Omental fat pad (tissue), 3 donors: ENCODE measurements at regions not wholly inside any gene's neighbourhood (a gene's known extent, or its start where the extent isn't known, plus 50 kb on each side); places are given as distances from the start of the nearest gene placed in this dataset.

ENCODE experiments used
- ATAC-seq: fragments of 150-250 bp; one replicate; pipeline ENCODE4 v1.9.1; 2016; ENCODE audit warnings: mild to moderate bottlenecking, moderate library complexity; ENCODE audit not compliant: low FRiP score
- DNase-seq: peaks from one replicate; pipeline ENCODE4 v3.0.0-alpha.2; 2019; ENCODE audit warnings: low spot score
- TF ChIP-seq, protein P1 (sequence below), 3 donors: fragments of 450-650 bp; IDR thresholded peaks; one replicate each; pipeline ENCODE4 v1.5.1; 2016 to 2017; ENCODE audit warnings: antibody characterized with exemption in 3 of 3, mild to moderate bottlenecking in 3 of 3, moderate library complexity in 2 of 3

DNA sequence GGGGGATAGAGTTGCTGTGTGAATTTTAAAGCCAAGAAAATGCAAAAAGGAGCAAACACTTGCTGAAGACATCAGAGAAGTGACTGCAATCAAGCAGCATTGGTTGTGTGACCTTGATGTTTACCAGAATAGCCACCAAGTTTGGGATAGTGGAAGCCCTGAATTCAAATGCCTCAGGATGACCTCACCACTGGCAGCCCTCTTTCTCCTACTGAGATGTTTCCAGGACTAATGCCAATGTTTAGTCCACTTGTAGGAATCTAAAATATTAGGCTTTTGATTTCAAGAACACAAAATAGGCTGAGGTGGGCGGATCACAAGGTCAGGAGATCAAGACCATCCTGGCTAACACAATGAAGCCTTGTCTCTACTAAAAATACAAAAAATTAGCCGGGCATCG lies 112.2 kb upstream of the NUDT12 start:
- DNase-seq = no peak
- ATAC-seq = no peak
- TF ChIP-seq, protein P1, sequence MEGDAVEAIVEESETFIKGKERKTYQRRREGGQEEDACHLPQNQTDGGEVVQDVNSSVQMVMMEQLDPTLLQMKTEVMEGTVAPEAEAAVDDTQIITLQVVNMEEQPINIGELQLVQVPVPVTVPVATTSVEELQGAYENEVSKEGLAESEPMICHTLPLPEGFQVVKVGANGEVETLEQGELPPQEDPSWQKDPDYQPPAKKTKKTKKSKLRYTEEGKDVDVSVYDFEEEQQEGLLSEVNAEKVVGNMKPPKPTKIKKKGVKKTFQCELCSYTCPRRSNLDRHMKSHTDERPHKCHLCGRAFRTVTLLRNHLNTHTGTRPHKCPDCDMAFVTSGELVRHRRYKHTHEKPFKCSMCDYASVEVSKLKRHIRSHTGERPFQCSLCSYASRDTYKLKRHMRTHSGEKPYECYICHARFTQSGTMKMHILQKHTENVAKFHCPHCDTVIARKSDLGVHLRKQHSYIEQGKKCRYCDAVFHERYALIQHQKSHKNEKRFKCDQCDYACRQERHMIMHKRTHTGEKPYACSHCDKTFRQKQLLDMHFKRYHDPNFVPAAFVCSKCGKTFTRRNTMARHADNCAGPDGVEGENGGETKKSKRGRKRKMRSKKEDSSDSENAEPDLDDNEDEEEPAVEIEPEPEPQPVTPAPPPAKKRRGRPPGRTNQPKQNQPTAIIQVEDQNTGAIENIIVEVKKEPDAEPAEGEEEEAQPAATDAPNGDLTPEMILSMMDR (IDR thresholded peaks at IDR 0.05) = no peak

DNA sequence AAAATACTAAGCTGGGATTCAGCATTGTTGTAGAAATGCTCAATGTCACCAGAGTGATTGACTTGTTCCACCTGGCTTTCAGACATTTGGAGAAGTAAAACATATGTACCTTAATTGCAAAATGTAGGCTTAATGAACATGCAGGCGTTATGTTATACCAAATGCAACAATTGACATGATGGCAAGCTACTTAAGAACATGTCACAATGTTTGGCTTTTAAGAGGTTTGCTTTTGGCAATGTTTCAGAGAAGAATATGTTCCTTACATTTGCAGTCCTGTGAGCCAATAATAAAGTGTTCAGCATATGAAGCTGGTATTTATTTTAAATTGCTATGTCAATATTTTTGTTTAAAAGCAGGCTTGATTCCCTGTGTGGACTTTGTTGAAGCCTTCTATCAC lies 111.7 kb upstream of the NUDT12 start:
- TF ChIP-seq, protein P1 (IDR thresholded peaks at IDR 0.05) = no peak
- ATAC-seq (no peak), DNase-seq (no peak)

DNA sequence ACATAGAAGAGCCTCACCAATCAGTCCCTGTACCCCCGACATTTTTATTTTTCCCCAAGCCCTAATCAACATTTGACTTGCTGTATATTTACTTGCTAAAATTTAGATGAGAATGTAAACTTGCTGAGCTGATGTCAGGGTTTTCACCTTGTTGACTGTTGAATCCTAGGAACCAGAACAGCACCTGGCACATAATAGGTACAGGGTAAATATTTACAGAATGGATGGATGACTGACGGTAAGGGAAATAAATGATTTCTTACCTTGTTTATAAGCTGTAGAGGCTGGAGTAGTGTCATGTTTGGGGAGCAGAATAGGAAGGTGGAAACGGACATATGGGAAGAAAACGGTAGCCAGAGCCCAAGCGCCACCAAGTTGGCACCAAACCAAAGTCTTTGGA lies 107.0 kb upstream of the NUDT12 start:
- no peak for DNase-seq
- TF ChIP-seq, protein P1 (IDR thresholded peaks at IDR 0.05) = no peak

DNA sequence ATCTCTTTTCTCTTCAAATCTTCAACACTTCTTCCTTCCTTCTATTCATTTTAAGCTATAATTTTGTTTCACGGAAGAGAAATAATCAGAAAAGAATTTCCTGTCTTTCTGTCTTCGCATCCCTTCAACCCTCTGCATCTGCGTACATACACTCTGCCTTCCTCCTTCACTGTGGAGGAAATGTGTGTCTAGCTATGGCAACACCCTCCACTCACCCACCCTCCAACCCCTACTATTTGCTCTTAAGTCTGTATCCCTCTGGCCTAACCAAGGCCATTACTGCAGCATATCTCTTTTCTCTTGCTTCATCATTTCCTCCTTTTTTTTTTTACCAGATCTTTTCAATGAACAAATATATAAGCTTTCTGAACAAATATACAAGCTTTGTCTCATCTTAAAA lies 105.7 kb upstream of the NUDT12 start:
- no peak for DNase-seq
- no peak for ATAC-seq
- TF ChIP-seq, protein P1 (IDR thresholded peaks at IDR 0.05) = no peak

More for the DNA sequence above, 107.0 kb upstream of the NUDT12 start:
- no peak for ATAC-seq

DNA sequence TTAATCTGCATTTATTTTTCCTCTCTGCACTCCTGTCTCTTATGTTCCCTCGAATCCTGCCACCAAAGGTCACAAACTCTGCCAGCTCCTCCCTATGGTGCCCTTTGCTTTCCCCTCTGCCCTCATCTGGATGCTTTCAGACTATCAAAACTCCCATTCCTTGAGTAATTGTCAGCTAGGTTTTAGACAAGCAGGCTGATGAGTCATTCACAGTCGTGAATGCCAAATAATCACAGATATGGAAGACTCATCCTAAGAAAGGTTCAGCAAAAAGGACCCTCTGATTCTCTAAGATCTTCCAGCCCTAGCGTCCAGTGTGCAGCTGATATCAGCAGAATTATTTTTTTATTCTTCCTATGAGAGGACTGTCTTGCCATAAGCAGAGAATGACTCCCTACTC lies 104.5 kb upstream of the NUDT12 start:
- no peak for DNase-seq
- TF ChIP-seq, protein P1 (IDR thresholded peaks at IDR 0.05) = no peak
- ATAC-seq = peak; percentile 70

DNA sequence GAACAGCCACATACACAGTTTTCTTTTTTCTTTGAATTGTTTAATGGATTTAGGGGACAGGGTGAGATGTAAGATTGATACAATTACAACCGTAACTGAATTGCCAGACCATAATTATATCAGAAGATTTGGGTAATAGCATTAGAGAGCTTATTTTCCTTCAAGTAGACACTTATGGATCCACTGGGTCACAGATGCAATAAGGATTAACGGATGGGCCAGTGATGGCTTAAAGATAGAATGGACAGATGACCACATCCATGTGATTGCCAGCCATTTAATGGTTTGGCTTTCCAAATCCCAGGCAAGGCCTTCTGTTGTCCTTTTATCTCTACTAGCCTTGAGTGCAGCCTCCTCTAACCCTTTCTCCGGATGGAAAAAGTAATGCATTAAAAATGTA lies 94.7 kb upstream of the NUDT12 start:
- ATAC-seq (no peak), DNase-seq (no peak)
- TF ChIP-seq, protein P1 (IDR thresholded peaks at IDR 0.05) = no peak

DNA sequence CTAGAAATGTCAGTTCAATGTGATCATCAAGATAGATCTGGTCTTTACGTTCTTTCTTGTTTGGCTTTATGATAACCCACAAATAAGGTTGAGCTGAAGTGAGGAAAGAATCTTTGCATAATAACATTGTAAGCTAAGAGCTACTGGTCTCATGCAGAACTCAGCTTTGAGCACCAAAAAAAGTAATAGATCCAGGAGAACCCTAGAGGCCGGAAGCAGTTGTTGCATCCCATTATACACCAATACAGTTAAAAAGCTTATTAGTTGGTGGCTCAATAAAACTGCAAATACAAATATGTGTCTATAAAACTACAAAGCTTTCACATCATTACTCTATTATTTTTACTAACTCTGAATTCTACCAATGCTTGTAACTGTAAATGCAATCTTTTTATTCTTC lies 85.5 kb upstream of the NUDT12 start:
- ATAC-seq (no peak), DNase-seq (no peak)
- TF ChIP-seq, protein P1 (IDR thresholded peaks at IDR 0.05) = no peak
